HepG2 (cell line): ENCODE measurements at regions not wholly inside any gene's neighbourhood (a gene's known extent, or its start where the extent isn't known, plus 50 kb on each side); places are given as distances from the start of the nearest gene placed in this dataset.

Source experiments
- EZH2 ChIP-seq: conservative IDR thresholded peaks from 2 replicates; pipeline ENCODE4 v1.6.1; 2012; ENCODE audit warnings: mild to moderate bottlenecking, low read depth, low read length, moderate library complexity
- HNRNPK ChIP-seq: fragments of 200-400 bp; formaldehyde crosslinking; IDR thresholded peaks from 2 replicates; pipeline ENCODE4 v1.6.1; 2018; ENCODE audit warnings: low read length, low read depth, moderate library complexity, mild to moderate bottlenecking; ENCODE audit not compliant: poor library complexity, severe bottlenecking
- HNRNPL ChIP-seq: fragments of 200-400 bp; formaldehyde crosslinking; IDR thresholded peaks from 2 replicates; pipeline ENCODE4 v1.6.1; 2017; ENCODE audit warnings: mild to moderate bottlenecking, low read depth, low read length
- IRX3 ChIP-seq: sonication (generic); formaldehyde crosslinking; IDR thresholded peaks from 2 replicates; pipeline ENCODE4 v1.8.1; 2023; ENCODE audit warnings: mild to moderate bottlenecking, low read depth, missing genetic modification reagents, borderline replicate concordance
- LCORL ChIP-seq, 2 experiments: fragments of 450-650 bp in 1 of 2; sonication (generic) in 1 of 2; formaldehyde crosslinking in 1 of 2; IDR thresholded peaks; 2 replicates each; pipeline versions ENCODE4 v1.5.0 to v1.6.1; 2017 to 2020; ENCODE audit warnings: antibody characterized with exemption in 1 of 2, missing genetic modification reagents in 1 of 2
- NFRKB ChIP-seq: fragments of 450-650 bp; IDR thresholded peaks from 2 replicates; pipeline ENCODE4 v1.6.1; 2017
- NONO ChIP-seq, 2 experiments: fragments of 450-650 bp in 1 of 2; sonication (generic) in 1 of 2; formaldehyde crosslinking in 1 of 2; IDR thresholded peaks in 1 of 2; conservative IDR thresholded peaks in 1 of 2; 2 replicates each; pipeline versions ENCODE4 v1.6.1 to v1.8.0; 2017 to 2022; ENCODE audit warnings: mild to moderate bottlenecking in 1 of 2, missing genetic modification reagents in 1 of 2, moderate library complexity in 1 of 2
- SALL1 ChIP-seq: sonication (generic); formaldehyde crosslinking; IDR thresholded peaks from 2 replicates; pipeline ENCODE4 v1.8.0; 2022; ENCODE audit warnings: mild to moderate bottlenecking, missing genetic modification reagents
- SCMH1 ChIP-seq: sonication (generic); formaldehyde crosslinking; IDR thresholded peaks from 2 replicates; pipeline ENCODE4 v1.9.0; 2021; ENCODE audit warnings: missing genetic modification reagents, mild to moderate bottlenecking, borderline replicate concordance
- SKIL ChIP-seq: sonication (generic); formaldehyde crosslinking; IDR thresholded peaks from 2 replicates; pipeline ENCODE4 v1.8.0; 2022; ENCODE audit warnings: missing genetic modification reagents, mild to moderate bottlenecking, moderate library complexity, borderline replicate concordance
- TGIF2 ChIP-seq: IDR thresholded peaks from 2 replicates; pipeline ENCODE4 v1.6.1; 2016; ENCODE audit warnings: control low read depth, missing compliant biosample characterization
- THYN1 ChIP-seq: sonication (generic); formaldehyde crosslinking; IDR thresholded peaks from 2 replicates; pipeline ENCODE4 v1.8.1; 2023; ENCODE audit warnings: low read depth, mild to moderate bottlenecking, moderate library complexity, missing genetic modification reagents, borderline replicate concordance
- ZNF460 ChIP-seq: sonication (generic); formaldehyde crosslinking; IDR thresholded peaks from 2 replicates; pipeline ENCODE4 v1.5.1; 2020; ENCODE audit warnings: missing genetic modification reagents, mild to moderate bottlenecking, borderline replicate concordance
- ZNF660 ChIP-seq: sonication (generic); formaldehyde crosslinking; IDR thresholded peaks from 2 replicates; pipeline ENCODE4 v1.5.1; 2020; ENCODE audit warnings: mild to moderate bottlenecking, low read depth, missing genetic modification reagents, borderline replicate concordance
- ZNF724P ChIP-seq: sonication (generic); formaldehyde crosslinking; IDR thresholded peaks from 2 replicates; pipeline ENCODE4 v1.8.0; 2022; ENCODE audit warnings: missing genetic modification reagents, borderline replicate concordance
- ZNF883 ChIP-seq: sonication (generic); formaldehyde crosslinking; IDR thresholded peaks from 2 replicates; pipeline ENCODE4 v1.5.1; 2020; ENCODE audit warnings: mild to moderate bottlenecking, missing genetic modification reagents; ENCODE audit errors: not compliant biosample characterization
- TF ChIP-seq, protein P1 (sequence below): IDR thresholded peaks from 2 replicates; pipeline ENCODE4 v1.6.1; 2016; ENCODE audit warnings: missing genetic modification reagents, missing compliant biosample characterization
- TF ChIP-seq, protein P2 (sequence below): sonication (generic); formaldehyde crosslinking; IDR thresholded peaks from 2 replicates; pipeline ENCODE4 v1.5.1; 2020; ENCODE audit warnings: mild to moderate bottlenecking, missing genetic modification reagents, moderate library complexity
- TF ChIP-seq, protein P3 (sequence below): sonication (generic); formaldehyde crosslinking; IDR thresholded peaks from 2 replicates; pipeline ENCODE4 v1.4.0; 2020; ENCODE audit warnings: missing genetic modification reagents, borderline replicate concordance

- TF ChIP-seq NONO (IDR thresholded peaks at IDR 0.05) (no peak), NONO (CRISPR knock-in tag; conservative IDR thresholded peaks at IDR 0.05) (no peak), ZNF660 (CRISPR knock-in tag) (no peak), IRX3 (CRISPR knock-in tag) (no peak), SALL1 (CRISPR knock-in tag) (peak; percentile 66; the same call in 1 of the 2 replicates), ZNF724P (no peak), ZNF883 (CRISPR knock-in tag) (no peak), SCMH1 (CRISPR knock-in tag) (no peak), HNRNPL (peak; percentile 91), NFRKB (no peak), ZNF460 (no peak), HNRNPK (no peak), THYN1 (CRISPR knock-in tag) (no peak), SKIL (no peak), TGIF2 (CRISPR knock-in tag) (no peak), EZH2 (no peak), LCORL (IDR thresholded peaks at IDR 0.05) (no peak), LCORL (CRISPR knock-in tag; IDR thresholded peaks at IDR 0.05) (peak; percentile 72)
- TF ChIP-seq, protein P1, sequence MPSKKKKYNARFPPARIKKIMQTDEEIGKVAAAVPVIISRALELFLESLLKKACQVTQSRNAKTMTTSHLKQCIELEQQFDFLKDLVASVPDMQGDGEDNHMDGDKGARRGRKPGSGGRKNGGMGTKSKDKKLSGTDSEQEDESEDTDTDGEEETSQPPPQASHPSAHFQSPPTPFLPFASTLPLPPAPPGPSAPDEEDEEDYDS: 0 out of 2 replicates have a peak, but pooled peaks have one; percentile 26
- TF ChIP-seq, protein P2, sequence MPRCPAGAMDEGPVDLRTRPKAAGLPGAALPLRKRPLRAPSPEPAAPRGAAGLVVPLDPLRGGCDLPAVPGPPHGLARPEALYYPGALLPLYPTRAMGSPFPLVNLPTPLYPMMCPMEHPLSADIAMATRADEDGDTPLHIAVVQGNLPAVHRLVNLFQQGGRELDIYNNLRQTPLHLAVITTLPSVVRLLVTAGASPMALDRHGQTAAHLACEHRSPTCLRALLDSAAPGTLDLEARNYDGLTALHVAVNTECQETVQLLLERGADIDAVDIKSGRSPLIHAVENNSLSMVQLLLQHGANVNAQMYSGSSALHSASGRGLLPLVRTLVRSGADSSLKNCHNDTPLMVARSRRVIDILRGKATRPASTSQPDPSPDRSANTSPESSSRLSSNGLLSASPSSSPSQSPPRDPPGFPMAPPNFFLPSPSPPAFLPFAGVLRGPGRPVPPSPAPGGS (CRISPR knock-in tag): no peak
- TF ChIP-seq, protein P3, sequence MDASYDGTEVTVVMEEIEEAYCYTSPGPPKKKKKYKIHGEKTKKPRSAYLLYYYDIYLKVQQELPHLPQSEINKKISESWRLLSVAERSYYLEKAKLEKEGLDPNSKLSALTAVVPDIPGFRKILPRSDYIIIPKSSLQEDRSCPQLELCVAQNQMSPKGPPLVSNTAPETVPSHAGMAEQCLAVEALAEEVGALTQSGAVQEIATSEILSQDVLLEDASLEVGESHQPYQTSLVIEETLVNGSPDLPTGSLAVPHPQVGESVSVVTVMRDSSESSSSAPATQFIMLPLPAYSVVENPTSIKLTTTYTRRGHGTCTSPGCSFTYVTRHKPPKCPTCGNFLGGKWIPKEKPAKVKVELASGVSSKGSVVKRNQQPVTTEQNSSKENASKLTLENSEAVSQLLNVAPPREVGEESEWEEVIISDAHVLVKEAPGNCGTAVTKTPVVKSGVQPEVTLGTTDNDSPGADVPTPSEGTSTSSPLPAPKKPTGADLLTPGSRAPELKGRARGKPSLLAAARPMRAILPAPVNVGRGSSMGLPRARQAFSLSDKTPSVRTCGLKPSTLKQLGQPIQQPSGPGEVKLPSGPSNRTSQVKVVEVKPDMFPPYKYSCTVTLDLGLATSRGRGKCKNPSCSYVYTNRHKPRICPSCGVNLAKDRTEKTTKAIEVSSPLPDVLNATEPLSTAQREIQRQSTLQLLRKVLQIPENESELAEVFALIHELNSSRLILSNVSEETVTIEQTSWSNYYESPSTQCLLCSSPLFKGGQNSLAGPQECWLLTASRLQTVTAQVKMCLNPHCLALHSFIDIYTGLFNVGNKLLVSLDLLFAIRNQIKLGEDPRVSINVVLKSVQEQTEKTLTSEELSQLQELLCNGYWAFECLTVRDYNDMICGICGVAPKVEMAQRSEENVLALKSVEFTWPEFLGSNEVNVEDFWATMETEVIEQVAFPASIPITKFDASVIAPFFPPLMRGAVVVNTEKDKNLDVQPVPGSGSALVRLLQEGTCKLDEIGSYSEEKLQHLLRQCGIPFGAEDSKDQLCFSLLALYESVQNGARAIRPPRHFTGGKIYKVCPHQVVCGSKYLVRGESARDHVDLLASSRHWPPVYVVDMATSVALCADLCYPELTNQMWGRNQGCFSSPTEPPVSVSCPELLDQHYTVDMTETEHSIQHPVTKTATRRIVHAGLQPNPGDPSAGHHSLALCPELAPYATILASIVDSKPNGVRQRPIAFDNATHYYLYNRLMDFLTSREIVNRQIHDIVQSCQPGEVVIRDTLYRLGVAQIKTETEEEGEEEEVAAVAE (CRISPR knock-in tag): no peak; the same call in 1 of the 2 replicates
These were observed 108.5 kb downstream of the ARF6 start (continued) for GRCh38 chr14:50001151-50001998.
